RKO (cell line): ENCODE measurements at regions not wholly inside any gene's neighbourhood (a gene's known extent, or its start where the extent isn't known, plus 50 kb on each side); places are given as distances from the start of the nearest gene placed in this dataset.
"Not testable (repeated sequence)": the region's sequence is repeated elsewhere in the genome, so short reads cannot be mapped to it uniquely, and the experiment has no call there.

ENCODE experiments used
- DNase-seq: peaks from one replicate; pipeline ENCODE4 v3.0.0-alpha.2; 2016; ENCODE audit warnings: low spot score

GRCh38 chr6:74715355-74716085 is 490.3 kb downstream of the COL12A1 start:
- no peak for DNase-seq

- DNase-seq = no peak
Observed at GRCh38 chr6:74713941-74714340, 491.9 kb downstream of the COL12A1 start.

GRCh38 chr6:74705451-74705850 is 500.4 kb downstream of the COL12A1 start:
- no peak for DNase-seq

- DNase-seq = not testable (repeated sequence)
Observed at GRCh38 chr6:74704540-74704939, 501.3 kb downstream of the COL12A1 start.

- no peak for DNase-seq
Observed at GRCh38 chr6:74690365-74690764, 515.5 kb downstream of the COL12A1 start.

GRCh38 chr6:74689601-74690000 is 516.3 kb downstream of the COL12A1 start:
- DNase-seq = no peak

GRCh38 chr6:74677463-74677862 is 528.4 kb downstream of the COL12A1 start:
- no peak for DNase-seq

GRCh38 chr6:74676906-74677305 is 528.9 kb downstream of the COL12A1 start:
- no peak for DNase-seq

- no peak for DNase-seq
Observed at GRCh38 chr6:74674377-74674776, 531.5 kb downstream of the COL12A1 start.

- no peak for DNase-seq
Observed at GRCh38 chr6:74671558-74672025, 534.3 kb downstream of the COL12A1 start.

GRCh38 chr6:74658391-74658790 is 547.5 kb downstream of the COL12A1 start:
- DNase-seq = no peak

- no peak for DNase-seq
Observed at GRCh38 chr6:74657931-74658330, 547.9 kb downstream of the COL12A1 start.

GRCh38 chr6:74657011-74657410 is 548.8 kb downstream of the COL12A1 start:
- no peak for DNase-seq

- DNase-seq = no peak
Observed at GRCh38 chr6:74656453-74656852, 549.4 kb downstream of the COL12A1 start.

GRCh38 chr6:74654296-74654695 is 551.6 kb downstream of the COL12A1 start:
- no peak for DNase-seq

- no peak for DNase-seq
Observed at GRCh38 chr6:74651948-74652842, 553.7 kb downstream of the COL12A1 start.

- no peak for DNase-seq
Observed at GRCh38 chr6:74650668-74651067, 555.2 kb downstream of the COL12A1 start.

- DNase-seq = no peak
Observed at GRCh38 chr6:74646461-74646860, 559.4 kb downstream of the COL12A1 start.

- DNase-seq = no peak
Observed at GRCh38 chr6:74645108-74645849, 560.6 kb downstream of the COL12A1 start.

- DNase-seq = no peak
Observed at GRCh38 chr6:74642101-74642500, 563.8 kb downstream of the COL12A1 start.

- DNase-seq = no peak
Observed at GRCh38 chr6:74638412-74638811, 567.4 kb downstream of the COL12A1 start.

GRCh38 chr6:74632196-74632875 is 573.5 kb downstream of the COL12A1 start:
- DNase-seq = no peak
